Sciatic nerve (tissue), 2 donors: ENCODE measurements at regions not wholly inside any gene's neighbourhood (a gene's known extent, or its start where the extent isn't known, plus 50 kb on each side); places are given as distances from the start of the nearest gene placed in this dataset.

Experiments used
- ATAC-seq: fragments of 200-7000 bp; cut with Tn5 transposase; one replicate; pipeline ENCODE4 v1.9.1; 2020; ENCODE audit warnings: mild to moderate bottlenecking, moderate library complexity
- DNase-seq: peaks from one replicate; pipeline ENCODE4 v3.0.0-alpha.2; 2020; ENCODE audit warnings: low spot score
- intact Hi-C: fragments of 100-400 bp; cut with DNase I; formaldehyde crosslinking; loops from one replicate; pipeline ENCODE4 v1.14.2; 2022
- donor health status: DM: no; HTN: no; CAD: no.
- donor health status: DM: no; HTN: no; CAD: no.

DNA sequence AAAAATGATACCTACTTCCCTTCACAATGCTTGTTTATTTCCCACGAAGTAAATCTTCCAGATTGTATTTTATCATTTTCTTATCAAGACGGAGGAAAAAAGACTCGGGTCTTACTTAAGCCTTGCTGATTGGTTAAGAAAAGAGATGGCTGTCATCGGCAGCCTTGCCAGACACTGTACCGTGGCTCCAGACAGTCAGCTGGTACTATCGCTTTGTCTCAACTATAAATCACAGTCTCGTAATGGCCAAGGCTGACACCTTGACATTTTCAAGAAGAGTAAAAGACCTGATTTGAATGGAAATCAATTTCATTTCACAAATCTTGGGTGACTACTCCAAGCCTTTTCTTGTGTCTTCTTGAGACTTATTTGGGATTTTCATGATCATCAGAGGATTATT is 868.0 kb downstream of the USP25 start:
- intact Hi-C loops, result no loop called here
- no peak for ATAC-seq
- no peak for DNase-seq

DNA sequence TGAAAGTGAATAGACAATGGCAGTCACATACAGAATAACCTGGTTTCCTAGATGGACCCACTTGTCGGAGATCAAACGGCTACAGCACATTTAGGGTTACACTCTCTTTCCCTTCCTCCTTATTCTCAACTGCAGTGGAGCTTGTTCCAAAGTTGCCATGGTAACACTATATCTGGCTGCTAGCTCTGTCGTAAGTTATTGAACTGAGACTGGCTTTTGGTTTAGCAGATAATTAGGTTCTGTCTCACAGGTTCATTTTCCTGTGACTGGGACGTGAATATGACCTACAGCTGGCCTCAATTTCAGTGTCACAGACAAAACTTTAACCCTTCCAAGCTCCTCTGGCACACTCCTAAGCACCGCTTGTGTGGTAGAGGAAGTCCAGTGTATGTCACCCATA is 875.8 kb downstream of the USP25 start:
- no peak for DNase-seq
- intact Hi-C loops, result no loop called here
- peak; percentile 89 for ATAC-seq

DNA sequence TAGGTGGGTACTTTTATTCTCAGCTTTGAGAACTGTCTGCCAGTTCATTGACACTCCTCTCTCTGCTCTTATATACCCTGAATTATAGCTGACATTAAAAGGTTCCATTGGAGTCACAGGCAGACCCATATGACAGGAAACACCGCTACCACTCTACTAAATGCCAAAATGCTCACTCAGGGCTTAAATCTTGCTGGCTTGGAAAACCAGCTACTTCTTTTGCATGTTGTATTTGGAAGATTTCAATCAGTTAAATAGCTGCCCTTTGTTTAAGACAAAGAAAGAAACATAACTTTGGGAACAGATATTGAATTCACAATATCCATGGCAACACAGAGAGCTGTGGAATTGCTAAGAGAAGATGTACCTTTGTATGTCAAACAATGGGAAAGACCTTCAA is 876.5 kb downstream of the USP25 start:
- DNase-seq (no peak), ATAC-seq (no peak)
- intact Hi-C loops, result no loop called here

DNA sequence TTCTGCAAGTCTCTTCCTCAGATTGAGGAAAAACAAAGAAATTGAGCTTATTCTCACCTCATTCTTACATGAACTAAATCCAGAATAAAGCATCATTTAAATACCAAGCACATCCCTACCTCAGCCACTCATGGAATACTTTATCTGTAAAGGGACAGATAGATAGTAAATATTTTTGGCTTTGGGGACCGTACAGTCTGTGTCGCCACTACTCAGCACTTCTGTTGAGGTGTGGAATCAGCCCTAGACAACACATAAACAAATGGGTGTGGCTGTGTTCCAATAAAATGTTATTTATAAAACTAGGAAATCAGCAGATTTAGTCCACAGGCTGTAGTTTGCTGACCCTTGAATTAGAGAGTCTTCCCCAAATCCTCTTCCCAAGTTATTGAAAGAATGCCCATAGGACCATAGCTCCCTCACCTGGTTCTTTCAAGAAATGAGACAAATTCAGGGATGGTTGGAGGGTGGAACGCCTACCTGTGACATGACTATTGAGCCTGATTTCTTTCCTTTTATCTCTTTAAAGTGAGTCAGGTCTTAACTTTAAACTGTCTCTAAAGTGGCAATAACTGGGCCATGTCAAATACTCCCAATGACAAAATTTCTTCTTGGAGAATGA is 878.5 kb downstream of the USP25 start:
- DNase-seq (no peak), ATAC-seq (no peak)
- intact Hi-C loops, result no loop called here

- ATAC-seq (no peak), DNase-seq (no peak)
- intact Hi-C loops, result no loop called here
Observed at GRCh38 chr21:16619281-16619680, 889.5 kb downstream of the USP25 start.

DNA sequence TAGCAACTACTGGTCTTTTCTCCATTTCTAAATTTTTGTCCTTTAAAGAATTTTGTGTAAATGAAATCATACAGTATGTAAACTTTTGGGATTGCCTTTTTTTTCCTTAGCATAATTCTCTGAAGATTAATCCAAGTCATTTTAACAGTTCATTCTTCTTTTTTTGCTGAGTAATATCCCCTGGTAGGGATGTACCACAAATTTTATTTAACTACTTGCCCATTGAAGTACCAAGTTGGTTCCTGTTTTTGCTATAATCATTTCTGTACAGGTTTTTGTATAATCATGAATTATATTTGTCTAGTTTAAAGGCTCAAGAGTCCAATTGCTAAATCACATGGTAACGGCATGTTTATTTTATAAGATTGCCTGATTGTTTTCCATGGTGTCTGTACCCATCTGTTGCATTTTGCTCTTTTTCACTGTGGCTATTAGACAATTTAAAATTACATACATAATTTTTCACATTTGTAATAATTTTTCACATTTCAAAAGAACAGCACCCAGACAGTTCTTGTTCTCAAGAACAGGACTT is 891.1 kb downstream of the USP25 start:
- intact Hi-C loops, result no loop called here
- DNase-seq, result no peak
- ATAC-seq, result no peak

GRCh38 chr21:16624479-16625118 is 888.2 kb upstream of the CXADR start:
- no peak for ATAC-seq
- intact Hi-C loops, result no loop called here

GRCh38 chr21:16625491-16625890 is 887.4 kb upstream of the CXADR start:
- intact Hi-C loops, result no loop called here
- ATAC-seq, result no peak
- DNase-seq, result no peak

More at GRCh38 chr21:16624479-16625118, 888.2 kb upstream of the CXADR start:
- no peak for DNase-seq

DNA sequence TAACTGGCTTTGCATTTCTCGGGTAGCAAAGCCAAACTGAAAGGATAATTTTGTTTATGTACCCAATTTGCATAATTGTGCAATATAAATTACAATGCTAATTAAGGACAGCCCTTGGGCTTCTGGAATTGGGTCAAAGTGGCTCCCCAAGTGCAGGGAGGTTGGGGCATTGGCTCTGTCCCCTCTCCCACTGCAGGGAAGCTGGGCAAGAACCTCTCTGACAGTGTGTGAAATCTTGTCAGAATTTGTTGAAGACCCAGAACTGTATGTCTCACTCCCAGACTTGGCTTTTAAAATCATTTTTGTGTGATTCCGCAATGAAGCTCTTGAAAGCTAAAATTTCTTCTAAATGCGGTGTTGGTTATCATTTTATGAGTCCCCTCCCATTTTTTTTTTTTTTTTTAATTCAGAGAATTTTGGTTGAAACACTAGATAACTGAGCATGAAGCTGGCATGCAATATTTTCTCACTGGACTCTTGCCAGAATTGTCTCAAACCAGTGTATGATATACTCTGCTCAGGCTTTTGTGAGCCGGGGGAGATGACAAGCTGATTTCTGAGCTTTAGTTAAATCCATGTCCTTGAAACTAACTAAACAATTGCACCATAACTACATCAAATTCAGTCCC is 878.9 kb upstream of the CXADR start:
- intact Hi-C loops, result no loop called here
- no peak for DNase-seq

DNA sequence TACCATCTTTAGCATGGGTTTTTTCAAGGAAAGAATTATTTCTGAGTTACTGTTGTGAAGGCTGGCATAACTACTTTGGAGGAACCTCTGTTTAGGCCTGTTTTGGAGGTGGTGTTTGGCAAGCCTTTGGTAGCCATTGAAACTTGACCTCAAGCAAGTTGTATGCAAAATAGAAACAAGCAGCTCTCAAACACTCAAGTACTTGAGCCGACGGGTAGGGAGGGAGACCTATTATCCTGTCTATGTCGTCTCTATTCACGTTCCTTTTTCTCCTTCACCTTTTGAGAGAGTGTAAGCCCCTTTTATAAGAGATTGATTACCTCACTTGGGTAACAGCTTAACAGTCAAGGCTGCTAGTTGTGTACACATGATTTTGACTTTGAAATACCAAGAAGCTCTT is 878.3 kb upstream of the CXADR start:
- intact Hi-C loops, result no loop called here
- peak; percentile 32 for ATAC-seq
- DNase-seq, result no peak

More for the DNA sequence above, 878.9 kb upstream of the CXADR start:
- ATAC-seq, result peak; percentile 61

DNA sequence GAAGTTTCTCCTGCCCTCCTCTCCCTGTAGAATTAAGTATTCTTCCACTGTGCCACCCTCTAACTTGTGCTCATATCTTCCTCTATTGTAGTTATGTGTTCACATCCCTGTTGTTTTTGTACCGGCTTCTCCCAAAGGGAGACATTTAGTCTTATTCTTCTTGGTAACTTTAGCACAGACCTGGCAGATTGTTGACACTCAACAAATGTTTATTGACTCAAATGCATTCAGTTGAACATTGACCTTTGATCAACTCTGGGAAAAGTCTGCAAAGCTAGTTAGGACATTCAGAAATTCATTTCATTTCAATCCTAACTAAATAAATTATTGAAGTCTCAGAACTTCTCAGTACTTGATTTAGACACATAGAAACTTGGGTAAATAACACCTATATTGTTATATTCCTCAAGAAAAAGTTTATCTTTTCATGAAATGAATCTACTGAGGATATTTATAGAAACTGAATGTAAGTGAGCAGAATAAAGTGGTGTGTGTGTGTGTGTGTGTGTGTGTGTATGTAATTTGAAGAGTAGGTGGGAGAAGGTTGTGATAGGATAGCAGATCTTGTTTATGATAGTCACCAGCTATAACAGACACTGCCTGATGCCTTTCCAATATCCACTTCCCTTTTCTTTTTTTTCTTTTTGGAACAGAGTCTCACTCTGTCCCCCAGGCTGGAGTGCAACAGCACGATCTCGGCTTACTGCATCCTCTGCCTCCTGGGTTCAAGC is 872.4 kb upstream of the CXADR start:
- DNase-seq (no peak), ATAC-seq (no peak)
- intact Hi-C loops, result no loop called here

DNA sequence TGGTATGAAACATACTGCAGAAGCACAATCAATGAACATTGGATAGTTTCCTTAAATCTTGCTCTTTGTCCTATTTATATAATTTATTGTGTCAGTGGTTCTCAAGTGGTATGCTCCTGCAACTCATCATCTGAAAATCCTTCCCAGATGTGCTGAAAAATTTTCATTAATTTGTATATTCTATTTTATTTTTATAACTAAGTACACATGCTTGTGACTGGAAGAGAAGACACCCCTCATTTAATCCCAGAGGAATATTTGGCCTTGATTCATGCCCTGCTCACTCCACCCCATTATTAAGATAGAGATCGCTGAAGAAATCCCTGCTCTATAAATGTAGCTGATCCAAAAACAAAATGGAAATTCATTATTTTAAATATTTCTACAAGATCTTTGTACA is 870.5 kb upstream of the CXADR start:
- intact Hi-C loops, result no loop called here
- no peak for ATAC-seq
- no peak for DNase-seq

DNA sequence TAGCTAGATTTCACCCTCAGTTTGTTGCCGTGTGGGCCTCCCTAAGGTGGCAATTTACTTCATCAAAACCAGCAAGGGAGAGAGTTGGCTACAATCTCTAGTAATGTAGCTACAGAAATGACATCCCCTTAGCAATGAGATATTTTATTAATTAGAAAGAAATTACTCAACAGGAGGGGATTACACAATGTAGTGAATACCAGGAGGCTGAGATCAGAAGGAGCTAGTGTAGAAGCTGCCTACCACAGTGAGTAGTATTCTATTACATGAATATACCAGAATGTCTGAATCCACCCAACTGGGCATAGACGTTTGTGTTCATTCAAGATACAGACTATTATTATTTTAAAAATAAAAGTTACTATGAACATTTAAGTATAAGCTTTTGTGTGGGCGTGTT is 868.2 kb upstream of the CXADR start:
- no peak for ATAC-seq
- DNase-seq, result no peak
- intact Hi-C loops, result no loop called here

DNA sequence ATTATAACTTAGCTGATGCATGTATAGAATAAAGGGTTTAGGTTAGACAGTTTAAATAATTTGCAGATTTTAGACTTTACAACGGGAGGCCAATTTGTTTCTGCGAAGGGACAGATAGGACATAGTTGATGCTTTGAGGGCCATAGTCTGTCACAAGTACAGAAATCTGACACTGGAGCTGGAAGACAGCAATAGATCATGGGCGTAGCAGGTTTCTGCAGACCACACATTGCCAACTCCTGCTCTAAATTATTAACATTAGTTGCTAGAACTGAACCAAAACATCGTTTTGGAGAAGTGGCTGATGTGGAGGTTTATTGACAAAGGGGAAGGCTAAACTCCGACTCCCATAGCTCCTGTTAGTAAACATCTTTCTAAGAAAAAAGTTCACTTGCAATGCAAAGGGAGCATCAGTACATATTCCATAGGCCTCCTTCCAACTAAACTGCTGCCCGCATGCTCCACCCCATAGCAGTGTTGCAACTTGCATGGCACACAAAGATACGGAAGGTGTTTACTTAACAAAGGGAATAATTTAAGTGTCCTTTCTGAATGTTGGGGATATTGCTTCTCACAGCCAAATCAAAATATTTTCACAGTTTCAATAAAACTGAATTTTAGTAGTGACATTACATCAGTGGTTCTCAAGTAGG is 862.0 kb upstream of the CXADR start:
- DNase-seq, result no peak
- intact Hi-C loops, result no loop called here
- ATAC-seq, result no peak

DNA sequence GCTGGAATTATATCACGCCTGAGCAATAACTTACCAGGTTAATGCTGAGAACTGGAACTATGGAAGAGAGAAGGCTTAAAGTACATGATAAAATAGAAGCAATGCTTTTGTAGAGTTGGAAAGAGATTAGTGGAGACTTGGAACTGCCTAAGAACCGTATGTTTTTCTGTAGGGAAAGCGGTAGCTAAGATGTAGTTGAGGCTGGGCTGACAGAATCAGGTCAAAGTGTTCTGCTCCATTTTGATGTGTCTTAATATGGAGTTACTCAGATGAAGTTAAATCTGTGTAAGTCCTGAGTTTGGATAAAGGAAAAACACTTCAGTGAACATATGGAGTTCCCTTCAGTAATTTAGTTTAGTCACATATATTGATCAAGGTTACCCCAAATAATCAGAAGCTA is 860.9 kb upstream of the CXADR start:
- intact Hi-C loops, result no loop called here
- no peak for ATAC-seq
- no peak for DNase-seq

DNA sequence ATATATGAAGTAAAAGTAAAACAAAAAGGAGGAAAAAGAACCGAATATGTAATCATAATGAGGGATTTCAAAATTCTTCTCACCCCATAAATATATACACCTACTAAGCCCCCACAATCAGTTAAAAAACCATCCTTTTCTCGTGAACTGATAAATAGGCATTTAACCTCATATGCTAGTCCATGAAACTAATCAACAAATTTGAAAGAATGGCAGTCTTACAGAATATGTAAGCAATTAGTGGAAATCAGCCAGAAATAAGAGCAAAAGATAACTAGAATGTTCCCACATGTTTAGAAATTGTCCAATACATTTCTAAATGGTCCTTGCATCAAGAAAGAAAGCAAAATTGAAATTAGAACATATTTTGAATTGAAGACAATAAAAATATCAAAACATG is 849.4 kb upstream of the CXADR start:
- intact Hi-C loops, result no loop called here
- ATAC-seq (no peak), DNase-seq (no peak)

DNA sequence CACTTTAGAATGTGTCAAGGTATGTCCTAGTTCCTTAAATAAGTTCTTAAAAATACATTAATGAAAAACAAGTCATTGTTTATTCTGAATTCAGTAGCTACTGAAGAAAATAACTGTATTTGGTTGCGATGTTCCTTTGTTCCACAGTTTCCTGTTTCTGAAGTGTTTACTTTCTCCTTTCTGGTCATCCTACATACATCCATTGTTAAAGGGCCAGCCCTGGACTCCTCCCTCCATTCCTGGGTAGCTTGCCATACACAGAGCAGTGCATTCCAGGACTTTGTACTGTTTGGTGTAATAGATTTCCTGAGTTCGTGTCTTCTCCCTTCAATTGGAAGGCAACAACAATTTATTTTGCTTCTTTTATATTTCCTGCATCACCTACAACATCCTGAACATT is 845.4 kb upstream of the CXADR start:
- no peak for ATAC-seq
- intact Hi-C loops, result no loop called here
- DNase-seq, result no peak

GRCh38 chr21:16674949-16675348 is 837.9 kb upstream of the CXADR start:
- DNase-seq (no peak), ATAC-seq (no peak)
- intact Hi-C loops, result no loop called here

DNA sequence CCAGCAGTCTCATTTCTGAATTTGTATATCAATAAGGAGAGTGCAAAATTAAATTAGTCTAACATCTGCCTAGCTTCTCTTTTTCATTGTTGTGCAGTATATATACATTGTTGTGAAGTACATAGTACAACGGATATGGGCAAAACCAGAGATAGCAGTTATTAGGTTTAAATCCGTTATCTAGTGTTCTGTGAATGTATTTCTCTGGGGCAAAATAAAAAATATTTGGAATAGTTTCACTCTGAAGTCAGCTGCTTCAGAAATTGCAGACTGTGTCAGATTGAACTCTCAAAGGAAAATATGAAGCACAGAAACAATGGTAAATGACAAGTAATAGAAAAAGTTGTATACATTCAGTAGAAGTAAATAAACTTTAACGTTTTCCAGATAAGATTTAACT is 836.5 kb upstream of the CXADR start:
- peak; percentile 44 for ATAC-seq
- intact Hi-C loops, result no loop called here
- no peak for DNase-seq
